GM12878 (cell line): ENCODE measurements at regions not wholly inside any gene's neighbourhood (a gene's known extent, or its start where the extent isn't known, plus 50 kb on each side); places are given as distances from the start of the nearest gene placed in this dataset.

Experiments used
- ATAC-seq: fragments of 200-7000 bp; cut with Tn5 transposase; 3 replicates; pipeline ENCODE4 v1.9.1; 2020; ENCODE audit warnings: mild to moderate bottlenecking, moderate library complexity
- BruUV-seq: library from RNA; stranded (reverse); fragments of 400-500 nt; replicated peaks from 2 replicates; lab custom pipeline; 2021; lab: Mats Ljungman, UMichigan
- CTCF ChIA-PET: fragments of 300-600 bp; sonication (Branson Sonifier 250); formaldehyde crosslinking; extraction: SDS; loops from one replicate; lab custom pipeline; 2021; ENCODE audit warnings: inconsistent platforms; lab: Yijun Ruan, JAX
- POLR2A ChIA-PET: fragments of 350-600 bp; formaldehyde crosslinking; extraction: SDS; loops from one replicate; lab custom pipeline; 2021; ENCODE audit warnings: inconsistent platforms; lab: Charles Lee
- RAD21 ChIA-PET: fragments of 300-600 bp; sonication (Branson Sonifier 250); formaldehyde crosslinking; loops from one replicate; lab custom pipeline; 2023; ENCODE audit warnings: antibody characterized with exemption; ENCODE audit not compliant: unreplicated experiment; lab: Charles Lee
- SMC1A ChIA-PET: fragments of 300-600 bp; sonication (Branson Sonifier 250); formaldehyde crosslinking; loops from one replicate; lab custom pipeline; 2023; ENCODE audit not compliant: unreplicated experiment, uncharacterized antibody; lab: Charles Lee
- DNase-seq: peaks from one replicate; pipeline ENCODE4 v3.0.0-alpha.2; 2011; ENCODE audit warnings: low read depth, low spot score
- FAIRE-seq: peaks from 3 replicates; lab custom pipeline; 2011; peaks lifted over from hg19 to GRCh38; lab: Jason Lieb, UNC
- H2AFZ ChIP-seq: 2 replicates; pipeline ENCODE4 v1.6.0; 2011; ENCODE audit warnings: low read depth, low read length, control low read depth; ENCODE audit not compliant: control insufficient read depth
- H3K27ac ChIP-seq: 2 replicates; pipeline ENCODE4 v1.5.1; 2011; ENCODE audit warnings: control low read depth; ENCODE audit not compliant: control insufficient read depth, insufficient read depth
- H3K27me3 ChIP-seq, 2 experiments: replicated peaks in 1 of 2; 2 replicates each; pipeline versions ENCODE4 v1.6.0 to v1.6.1; 2011; ENCODE audit warnings: low read length in 1 of 2; ENCODE audit not compliant: control insufficient read depth in 2 of 2, insufficient read depth in 2 of 2
- H3K36me3 ChIP-seq, 2 experiments: 2 replicates each; pipeline ENCODE4 v1.5.1; 2011; ENCODE audit warnings: low read length in 1 of 2; ENCODE audit not compliant: control insufficient read depth in 2 of 2, insufficient read depth in 2 of 2
- H3K4me1 ChIP-seq: 2 replicates; pipeline ENCODE4 v1.6.1; 2011; ENCODE audit warnings: mild to moderate bottlenecking, low read length, moderate library complexity, mixed read lengths; ENCODE audit not compliant: control insufficient read depth, insufficient read depth
- H3K4me2 ChIP-seq: 2 replicates; pipeline ENCODE4 v1.6.0; 2011; ENCODE audit warnings: control low read depth; ENCODE audit not compliant: control insufficient read depth, insufficient read depth
- H3K4me3 ChIP-seq: fragments of 200-600 bp; sonication (generic); 2 replicates; pipeline ENCODE4 v1.5.1; 2016
- H3K79me2 ChIP-seq: 2 replicates; pipeline ENCODE4 v1.6.0; 2011; ENCODE audit warnings: low read length; ENCODE audit not compliant: control insufficient read depth, insufficient read depth
- H3K9ac ChIP-seq: 2 replicates; pipeline ENCODE4 v1.8.0; 2011; ENCODE audit warnings: low read length, control low read depth, mixed read lengths; ENCODE audit not compliant: control insufficient read depth, insufficient read depth
- H3K9me3 ChIP-seq: replicated peaks from 3 replicates; pipeline ENCODE4 v1.5.1; 2011; ENCODE audit warnings: mild to moderate bottlenecking, low read length; ENCODE audit not compliant: control insufficient read depth, insufficient read depth
- H4K20me1 ChIP-seq: 2 replicates; pipeline ENCODE4 v1.6.0; 2011; ENCODE audit not compliant: control insufficient read depth, insufficient read depth
- BCL3 ChIP-seq: IDR thresholded peaks from 2 replicates; pipeline ENCODE4 v1.6.1; 2011; ENCODE audit warnings: borderline replicate concordance, low read depth, mild to moderate bottlenecking, moderate library complexity, low read length; ENCODE audit not compliant: insufficient read depth, poor library complexity, severe bottlenecking
- EP300 ChIP-seq, 2 experiments: fragments of 150-350 bp in 1 of 2; IDR thresholded peaks; 2 replicates each; pipeline ENCODE4 v1.6.1; 2011 to 2012; ENCODE audit warnings: low read depth in 2 of 2, low read length in 2 of 2, borderline replicate concordance in 1 of 2, improper control_type of control experiment in 1 of 2, inconsistent platforms in 1 of 2; ENCODE audit not compliant: control insufficient read depth in 1 of 2
- EZH2 ChIP-seq: IDR thresholded peaks from 2 replicates; pipeline ENCODE4 v1.6.1; 2012; ENCODE audit warnings: low read depth, mild to moderate bottlenecking, control low read depth, inconsistent platforms, low read length, borderline replicate concordance; ENCODE audit not compliant: control insufficient read depth
- KDM1A ChIP-seq: fragments of 200-600 bp; sonication (generic); IDR thresholded peaks from 2 replicates; pipeline ENCODE4 v1.6.1; 2016; ENCODE audit warnings: borderline replicate concordance
- MEF2B ChIP-seq: fragments of 450-650 bp; IDR thresholded peaks from 2 replicates; pipeline ENCODE4 v1.6.1; 2018; ENCODE audit warnings: mild to moderate bottlenecking, moderate library complexity; ENCODE audit not compliant: partially characterized antibody, poor library complexity, severe bottlenecking
- PKNOX1 ChIP-seq: fragments of 450-650 bp; IDR thresholded peaks from 2 replicates; pipeline ENCODE4 v1.6.1; 2016; ENCODE audit warnings: mild to moderate bottlenecking
- SP1 ChIP-seq: IDR thresholded peaks from one replicate; pipeline ENCODE4 v1.6.1; 2011; ENCODE audit warnings: low read depth, low read length
- SUPT20H ChIP-seq: IDR thresholded peaks from 2 replicates; pipeline ENCODE4 v1.6.1; 2011; ENCODE audit warnings: low read depth, mild to moderate bottlenecking, low read length, moderate library complexity, borderline replicate concordance; ENCODE audit not compliant: control insufficient read depth
- TBL1XR1 ChIP-seq: IDR thresholded peaks from 2 replicates; pipeline ENCODE4 v1.6.1; 2012; ENCODE audit warnings: low read depth, low read length, improper control_type of control experiment
- YY1 ChIP-seq: IDR thresholded peaks from 2 replicates; pipeline ENCODE4 v1.6.1; 2011; ENCODE audit warnings: low read depth, mild to moderate bottlenecking, low read length
- ZBTB40 ChIP-seq: fragments of 450-650 bp; IDR thresholded peaks from 2 replicates; pipeline ENCODE4 v1.6.1; 2016; ENCODE audit warnings: mild to moderate bottlenecking, moderate library complexity, borderline replicate concordance
- WGBS: methylation state at CpG from one replicate; pipeline ENCODE4 v1.1.6; 2016; ENCODE audit warnings: low lambda C conversion rate; ENCODE audit not compliant: insufficient replicate concordance, insufficient coverage; ENCODE audit errors: missing lambda C conversion rate; 5-methylcytosine and 5-hydroxymethylcytosine counted together
- in situ Hi-C: fragments of 300-500 bp; cut with MboI; formaldehyde crosslinking; loops from 9 replicates; pipeline ENCODE4 v1.14.3; 2018; ENCODE audit warnings: mixed read lengths
- intact Hi-C: fragments of 100-400 bp; cut with micrococcal nuclease; formaldehyde crosslinking; loops from one replicate; pipeline ENCODE4 v1.14.2; 2022; ENCODE audit not compliant: unreplicated experiment

GRCh38 chr1:177784409-177784808 lies 185.4 kb downstream of the SEC16B start:
- ChIA-PET RAD21 (interaction anchor here (0.7 to 1.3 kb wide), 4 partner anchors 14 to 333 kb away, joined by 3 to 4 read pairs (median 3); no protein-coding TSS in a partner anchor), POLR2A (no interaction called here), SMC1A (interaction anchor here (0.8 to 3.9 kb wide), 6 partner anchors 9 to 73 kb away, joined by 3 to 14 read pairs (median 4); no protein-coding TSS in a partner anchor), CTCF (interaction anchor here (0.6 to 1.9 kb wide), 7 partner anchors 9 to 129 kb away, joined by 3 to 7 read pairs (median 3); no protein-coding TSS in a partner anchor)
- in situ Hi-C loops = no loop called here
- H2AFZ ChIP-seq = no peak overlapping the region
- no peaks in the 10 kb centered on the region for H4K20me1 ChIP-seq
- no peaks in the 10 kb centered on the region for H3K36me3 ChIP-seq
- no peak overlapping the region for H3K4me3 ChIP-seq
- no peak for ATAC-seq
- DNase-seq = no peak
- no TSS peak for BruUV-seq
- TF ChIP-seq TBL1XR1 (no peak), BCL3 (no peak), EP300 (IDR thresholded peaks at IDR 0.05; ENCODE audit: borderline replicate concordance in 1 of 2, control insufficient read depth in 1 of 2, low read depth in 2 of 2, low read length in 2 of 2) (no peak), SP1 (no peak), EZH2 (no peak), ZBTB40 (no peak), MEF2B (no peak), PKNOX1 (no peak), KDM1A (no peak), YY1 (no peak), SUPT20H (no peak)
- H3K9ac ChIP-seq = no peak overlapping the region
- no peaks in the 10 kb centered on the region for H3K9me3 ChIP-seq
- H3K27me3 ChIP-seq = no peaks in the 10 kb centered on the region
- FAIRE-seq = no peak
- intact Hi-C loops = loop anchor here (10.0 kb wide), 1 partner anchor 350 kb away; no protein-coding TSS in a partner anchor
- 0% methylated on average over 1 of the region's 1 CpG for WGBS
- no peaks in the 10 kb centered on the region for H3K79me2 ChIP-seq
- H3K27ac ChIP-seq = no peak overlapping the region
- H3K4me1 ChIP-seq = no peaks in the 10 kb centered on the region
- no peak overlapping the region for H3K4me2 ChIP-seq
